Esophagus muscularis mucosa (tissue), 4 donors: ENCODE measurements at regions not wholly inside any gene's neighbourhood (a gene's known extent, or its start where the extent isn't known, plus 50 kb on each side); places are given as distances from the start of the nearest gene placed in this dataset.

Experiments used
- CTCF ChIP-seq, 3 experiments: fragments of 200-600 bp in 2 of 3; fragments of 450-650 bp in 1 of 3; sonication (generic) in 2 of 3; IDR thresholded peaks; one replicate each; pipeline ENCODE4 v1.5.1; 2017 to 2019; ENCODE audit warnings: antibody characterized with exemption in 3 of 3, mild to moderate bottlenecking in 2 of 3, moderate library complexity in 1 of 3
- EP300 ChIP-seq: sonication (generic); formaldehyde crosslinking; IDR thresholded peaks from one replicate; pipeline ENCODE4 v1.6.1; 2017; ENCODE audit warnings: antibody characterized with exemption
- POLR2A ChIP-seq: fragments of 450-650 bp; IDR thresholded peaks from one replicate; pipeline ENCODE4 v1.6.1; 2017; ENCODE audit warnings: antibody characterized with exemption, moderate library complexity, mild to moderate bottlenecking, low read depth
- POLR2AphosphoS5 ChIP-seq, 2 donors: sonication (generic); formaldehyde crosslinking; IDR thresholded peaks; one replicate each; pipeline ENCODE4 v1.6.1; 2017; ENCODE audit warnings: antibody characterized with exemption in 2 of 2

- TF ChIP-seq POLR2A (no peak), POLR2AphosphoS5 (IDR thresholded peaks at IDR 0.05) (no peak), CTCF (IDR thresholded peaks at IDR 0.05) (no peak), EP300 (no peak)
Measured at GRCh38 chr12:59066445-59066844, 146.1 kb upstream of the LRIG3 start.
